ENCODE measurements at regions not wholly inside any gene's neighbourhood (a gene's known extent, or its start where the extent isn't known, plus 50 kb on each side); places are given as distances from the start of the nearest gene placed in this dataset.

DNA sequence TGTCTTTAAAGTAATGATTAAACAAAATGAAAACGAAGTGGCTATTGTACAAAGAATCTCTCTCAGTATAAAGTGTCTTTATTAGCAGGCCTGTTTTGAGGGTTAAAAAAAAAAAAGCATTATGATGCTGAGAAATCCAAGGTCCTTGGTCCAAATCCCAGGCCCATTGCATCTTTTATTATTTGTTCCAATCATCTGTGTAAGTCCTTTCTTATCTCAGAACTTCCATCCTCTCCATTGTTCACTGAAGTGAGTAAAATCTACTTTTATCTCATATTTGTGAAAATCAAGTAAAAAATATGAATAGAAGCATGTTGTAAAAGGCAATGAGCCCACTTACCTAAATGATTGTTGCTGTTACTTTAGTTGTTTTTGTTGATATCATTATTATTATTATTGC lies 499.1 kb upstream of the JAG1 start:
- Histone ChIP-seq H3K27me3 (replicated peaks in 1 of 4; ENCODE audit: control insufficient read depth in 3 of 4, extremely low read depth in 1 of 4, insufficient read depth in 3 of 4, low read length in 3 of 4) (no peaks in the 10 kb centered on the region), H3K4ac (replicated peaks; ENCODE audit: insufficient read length, low read depth, low read length) (no peak overlapping the region)
- TF ChIP-seq YY1 (IDR thresholded peaks at IDR 0.05; ENCODE audit: low read depth, low read length) (no peak), SP1 (IDR thresholded peaks at IDR 0.05; ENCODE audit: low read depth, low read length) (no peak), GTF2F1 (IDR thresholded peaks at IDR 0.05; ENCODE audit: borderline replicate concordance, low read depth, low read length) (no peak), JUND (IDR thresholded peaks at IDR 0.05; ENCODE audit: low read length) (no peak), MAX (IDR thresholded peaks at IDR 0.05) (no peak), EGR1 (IDR thresholded peaks at IDR 0.05; ENCODE audit: borderline replicate concordance, low read depth, low read length) (no peak), SIN3A (conservative IDR thresholded peaks at IDR 0.05 in 1 of 2, IDR thresholded peaks at IDR 0.05 in 1 of 2; ENCODE audit: low read depth in 1 of 2, low read length in 2 of 2) (no peak)
- TF ChIP-seq, protein P1, sequence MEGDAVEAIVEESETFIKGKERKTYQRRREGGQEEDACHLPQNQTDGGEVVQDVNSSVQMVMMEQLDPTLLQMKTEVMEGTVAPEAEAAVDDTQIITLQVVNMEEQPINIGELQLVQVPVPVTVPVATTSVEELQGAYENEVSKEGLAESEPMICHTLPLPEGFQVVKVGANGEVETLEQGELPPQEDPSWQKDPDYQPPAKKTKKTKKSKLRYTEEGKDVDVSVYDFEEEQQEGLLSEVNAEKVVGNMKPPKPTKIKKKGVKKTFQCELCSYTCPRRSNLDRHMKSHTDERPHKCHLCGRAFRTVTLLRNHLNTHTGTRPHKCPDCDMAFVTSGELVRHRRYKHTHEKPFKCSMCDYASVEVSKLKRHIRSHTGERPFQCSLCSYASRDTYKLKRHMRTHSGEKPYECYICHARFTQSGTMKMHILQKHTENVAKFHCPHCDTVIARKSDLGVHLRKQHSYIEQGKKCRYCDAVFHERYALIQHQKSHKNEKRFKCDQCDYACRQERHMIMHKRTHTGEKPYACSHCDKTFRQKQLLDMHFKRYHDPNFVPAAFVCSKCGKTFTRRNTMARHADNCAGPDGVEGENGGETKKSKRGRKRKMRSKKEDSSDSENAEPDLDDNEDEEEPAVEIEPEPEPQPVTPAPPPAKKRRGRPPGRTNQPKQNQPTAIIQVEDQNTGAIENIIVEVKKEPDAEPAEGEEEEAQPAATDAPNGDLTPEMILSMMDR (IDR thresholded peaks at IDR 0.05; ENCODE audit: control extremely low read depth in 1 of 3, insufficient read depth in 1 of 3, low read depth in 1 of 3, low read length in 3 of 3), result no peak

More for the DNA sequence above, 499.1 kb upstream of the JAG1 start:
- Histone ChIP-seq H2BK20ac (ENCODE audit: low read length) (no peak overlapping the region), H4K91ac (replicated peaks; ENCODE audit: insufficient read length, low read length) (no peak overlapping the region), H3K18ac (ENCODE audit: extremely low read depth, low read length) (no peak overlapping the region), H3K9me3 (ENCODE audit: insufficient read depth in 2 of 2, low read depth in 1 of 2, low read length in 1 of 2) (no peaks in the 10 kb centered on the region), H2BK120ac (replicated peaks; ENCODE audit: low read depth, low read length) (no peak overlapping the region), H2BK5ac (ENCODE audit: low read depth, low read length) (no peak overlapping the region), H3K4me1 (replicated peaks in 1 of 4; ENCODE audit: control insufficient read depth in 3 of 4, insufficient read depth in 4 of 4, low read length in 3 of 4) (no peaks in the 10 kb centered on the region), H3K56ac (replicated peaks; ENCODE audit: insufficient read length, low read depth, low read length) (no peak overlapping the region), H4K5ac (ENCODE audit: insufficient read length, low read depth, low read length) (no peak overlapping the region), H3K79me1 (ENCODE audit: low read depth, low read length) (no peaks in the 10 kb centered on the region), H4K20me1 (replicated peaks in 1 of 2; ENCODE audit: control insufficient read depth in 1 of 2, insufficient read depth in 2 of 2, low read length in 2 of 2) (no peaks in the 10 kb centered on the region), H2BK15ac (ENCODE audit: low read length) (no peak overlapping the region), H2AFZ (ENCODE audit: low read length) (no peak overlapping the region), H3K27ac (ENCODE audit: low read depth, low read length) (no peak overlapping the region), H2BK12ac (ENCODE audit: low read depth, low read length) (no peak overlapping the region), H3K14ac (ENCODE audit: insufficient read length) (no peak overlapping the region), H3K9ac (replicated peaks in 1 of 4; ENCODE audit: extremely low read depth in 1 of 4, low read depth in 3 of 4, low read length in 3 of 4) (no peak overlapping the region), H4K8ac (ENCODE audit: extremely low read depth, insufficient read depth, low read length) (no peak overlapping the region), H3K79me2 (ENCODE audit: control insufficient read depth in 1 of 2, insufficient read depth in 2 of 2, low read length in 2 of 2) (no peaks in the 10 kb centered on the region), H3K4me2 (ENCODE audit: insufficient read depth in 1 of 2, low read depth in 2 of 2, low read length in 2 of 2) (no peak overlapping the region), H2AK5ac (ENCODE audit: low read depth, low read length) (no peak overlapping the region), H3K36me3 (ENCODE audit: control insufficient read depth in 2 of 4, insufficient read depth in 4 of 4, low read length in 3 of 4) (no peaks in the 10 kb centered on the region), H3K23ac (ENCODE audit: insufficient read length) (no peak overlapping the region), H3K4me3 (ENCODE audit: extremely low read depth in 1 of 4, insufficient read depth in 2 of 4, low read depth in 3 of 4, low read length in 4 of 4) (no peak overlapping the region), H3K23me2 (ENCODE audit: low read depth, low read length) (no peaks in the 10 kb centered on the region)
- 89% methylated on average over 1 of the region's 1 CpG; no CpG with 5 or more reads in 1 of the 2 experiments for WGBS, 2 experiments (ENCODE audit: extremely low coverage in 1 of 2, insufficient coverage in 1 of 2, insufficient read length in 1 of 2, insufficient replicate concordance in 2 of 2, low coverage in 1 of 2, low lambda C conversion rate in 2 of 2, missing lambda C conversion rate in 1 of 2)
- FAIRE-seq, result no peak
- POLR2A ChIA-PET (ENCODE audit: partially characterized antibody), result no interaction called here
- CTCF ChIA-PET (ENCODE audit: partially characterized antibody), result no interaction called here
- DNase-seq (ENCODE audit: low read depth in 1 of 2, low spot score in 2 of 2), result no peak

Measured in H1 (cell line).